NCI-H1930 (cell line): ENCODE measurements at regions not wholly inside any gene's neighbourhood (a gene's known extent, or its start where the extent isn't known, plus 50 kb on each side); places are given as distances from the start of the nearest gene placed in this dataset.
"Not testable (repeated sequence)": the region's sequence is repeated elsewhere in the genome, so short reads cannot be mapped to it uniquely, and the experiment has no call there.

ENCODE experiments used
- DNase-seq, 2 experiments: peaks; one replicate each; lab custom pipeline; 2025; lab: John Stamatoyannopoulos, UW

DNA sequence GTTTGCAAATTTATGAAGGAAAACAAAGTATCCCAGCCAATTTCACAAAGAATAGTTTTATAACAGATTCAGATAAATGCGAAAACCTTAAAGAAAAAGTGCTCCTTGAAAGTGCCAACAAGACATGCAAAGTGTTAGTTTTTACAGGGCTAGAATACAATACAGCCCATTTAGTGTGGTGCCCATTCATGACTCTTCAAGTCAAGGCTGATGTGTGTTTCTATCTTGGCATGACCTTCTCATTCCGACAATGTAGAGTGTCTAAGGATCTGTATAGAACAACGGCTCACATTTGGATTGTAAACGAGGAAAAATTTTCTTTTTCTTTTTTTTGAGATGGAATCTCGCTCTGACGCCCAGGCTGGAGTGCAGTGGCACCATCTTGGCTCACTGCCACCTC lies 205.2 kb upstream of the SEMA6A start:
- DNase-seq: no peak

DNA sequence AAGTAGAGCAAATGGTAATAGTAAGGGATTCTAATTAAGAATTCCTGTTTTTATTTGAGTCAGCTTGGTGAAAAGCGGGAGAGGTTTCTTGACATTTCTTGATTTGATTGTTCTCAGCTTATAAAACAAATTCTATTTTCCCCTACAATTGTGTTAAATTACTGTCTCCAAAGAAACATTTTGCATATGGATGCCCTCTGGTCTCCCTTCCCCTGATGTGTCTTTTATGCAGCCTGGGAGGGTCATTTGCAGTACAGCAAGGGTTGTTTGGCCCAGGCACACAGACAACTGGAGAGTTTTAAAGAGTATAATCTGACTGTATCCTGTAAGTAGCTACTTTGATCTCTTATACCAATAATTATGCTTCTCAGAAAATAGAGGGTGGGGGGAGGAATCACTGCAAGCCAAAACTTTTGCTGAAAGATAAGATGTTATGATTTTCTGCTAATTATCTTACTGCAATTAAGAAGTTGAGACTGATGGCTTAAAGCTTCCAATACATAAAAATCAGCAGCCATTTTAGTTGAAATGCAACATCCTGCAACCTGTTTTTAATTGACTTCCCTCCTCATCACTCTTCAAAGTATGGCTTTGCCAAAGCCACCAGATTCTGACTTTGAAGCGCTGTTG lies 204.1 kb upstream of the SEMA6A start:
- DNase-seq: no peak

DNA sequence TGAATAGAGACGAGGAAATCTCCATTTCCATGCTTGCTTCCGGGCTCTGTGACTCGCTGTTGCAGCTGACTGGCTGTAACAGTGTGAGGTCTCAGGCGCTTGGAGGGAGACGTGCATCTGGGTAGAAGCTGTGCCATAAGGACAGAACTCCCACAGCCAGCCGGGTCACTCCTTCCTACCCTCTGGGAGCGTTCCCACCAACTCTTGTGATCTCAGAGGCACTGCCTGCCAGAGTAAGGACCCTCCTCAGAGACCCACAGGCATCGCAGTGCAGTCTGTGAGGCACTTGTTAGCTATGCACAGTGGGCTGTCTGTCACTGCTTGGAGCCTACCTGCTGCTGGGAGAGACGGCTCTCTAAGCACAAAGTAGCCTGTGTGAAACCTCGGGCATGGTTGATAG lies 203.4 kb upstream of the SEMA6A start:
- no peak for DNase-seq

DNA sequence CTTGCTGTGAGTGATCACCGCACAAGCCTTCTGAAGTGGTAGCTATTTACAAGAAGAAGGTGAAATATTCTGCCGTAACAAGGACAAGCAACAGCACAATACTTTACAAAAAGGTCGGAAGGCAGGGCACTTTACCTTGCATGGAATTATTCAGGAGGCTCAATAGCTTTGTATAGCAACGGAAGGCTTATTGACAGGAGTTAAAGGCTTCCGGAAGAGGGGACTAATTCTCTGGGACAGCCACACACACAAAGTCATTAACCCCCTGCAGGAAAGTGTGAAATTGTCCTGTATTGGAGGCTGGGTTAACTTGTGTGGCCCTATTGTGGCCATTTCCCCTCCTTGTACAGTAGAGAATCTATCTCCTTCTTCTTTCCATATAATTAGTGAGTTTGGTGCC lies 199.3 kb upstream of the SEMA6A start:
- no peak for DNase-seq

DNA sequence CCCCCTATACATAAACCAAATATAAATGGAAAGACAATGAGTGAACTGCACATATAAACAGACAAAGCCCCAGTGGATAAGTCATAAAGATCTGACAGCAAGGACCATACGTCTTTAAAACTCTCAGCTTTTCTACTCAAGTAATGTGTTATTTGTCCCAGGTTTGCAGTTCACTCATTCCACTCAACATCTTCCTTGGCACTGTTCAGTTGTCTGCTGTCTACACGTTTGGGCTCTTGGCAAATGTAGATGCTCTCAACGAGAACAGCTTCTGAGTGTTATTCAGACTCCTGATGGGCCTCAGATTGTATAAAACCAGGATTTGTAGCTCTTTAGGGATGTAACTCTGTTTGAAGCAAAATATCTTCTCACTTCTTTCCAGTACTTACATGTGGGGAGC lies 198.2 kb upstream of the SEMA6A start:
- no peak for DNase-seq

DNA sequence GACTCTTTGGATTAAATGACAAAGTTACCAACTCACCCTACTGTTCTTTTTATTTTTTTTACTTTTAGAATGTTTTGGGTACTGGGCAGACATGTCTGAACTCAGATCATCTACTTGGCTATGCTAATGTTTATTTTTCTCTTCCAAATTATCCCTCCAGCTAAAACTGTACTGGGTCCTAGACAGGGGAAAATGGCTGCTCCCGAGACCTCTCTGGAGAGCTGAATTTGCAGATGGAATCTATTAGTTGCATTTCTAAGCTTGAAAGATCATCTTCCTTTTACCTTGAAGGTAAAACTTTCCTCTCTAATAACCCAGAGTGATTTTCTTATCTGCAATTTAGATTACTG lies 197.5 kb upstream of the SEMA6A start:
- DNase-seq: no peak

DNA sequence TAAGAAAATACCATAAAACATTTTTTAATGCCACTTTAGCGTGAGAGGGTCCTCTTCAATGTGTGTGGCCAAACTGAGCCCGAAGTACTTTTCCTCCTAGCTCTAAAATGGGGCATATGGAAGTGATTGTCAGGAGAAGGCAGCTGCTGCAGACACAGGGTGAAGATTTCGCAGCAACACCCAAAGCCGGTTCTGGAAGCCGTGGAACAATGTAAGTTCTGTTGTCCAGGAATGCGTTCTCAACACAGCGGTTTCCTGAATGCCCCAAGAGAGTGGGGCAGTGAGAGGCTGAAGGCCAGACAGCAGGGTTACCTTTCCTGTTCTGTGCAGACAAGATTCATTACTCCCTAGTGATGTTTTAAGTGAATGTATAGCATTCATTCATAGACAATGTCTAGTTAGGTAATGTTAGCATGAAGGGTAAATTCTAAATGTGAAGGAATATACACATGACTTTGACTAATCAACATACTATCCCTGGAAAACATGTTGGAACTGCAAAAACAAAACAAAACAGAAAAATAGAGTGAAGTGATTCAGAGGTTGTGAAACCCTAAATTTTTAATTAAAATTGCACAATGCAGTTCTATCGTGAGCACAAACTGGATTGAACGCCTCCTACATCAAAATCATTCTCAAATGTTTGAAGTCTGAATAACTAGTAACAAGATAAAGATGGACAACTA lies 197.0 kb upstream of the SEMA6A start:
- no peak for DNase-seq

DNA sequence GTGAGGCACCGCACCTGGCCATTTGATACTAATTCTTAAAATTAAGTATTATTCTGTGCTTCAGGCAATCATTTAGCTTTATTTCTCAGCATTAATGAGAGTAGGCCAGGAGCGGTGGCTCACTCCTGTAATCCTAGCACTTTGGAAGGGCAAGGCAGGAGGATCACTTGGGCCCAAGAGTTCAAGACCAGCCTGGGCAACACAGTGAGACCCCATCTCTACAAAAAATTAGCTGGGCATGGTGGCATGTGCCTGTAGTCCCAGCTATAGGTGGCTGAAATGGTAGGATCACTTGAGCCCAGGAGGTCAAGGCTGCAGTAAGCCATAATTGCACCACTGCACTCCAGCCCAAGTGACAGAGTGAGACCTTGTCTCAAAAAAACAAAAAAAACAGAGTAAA lies 195.3 kb upstream of the SEMA6A start:
- not testable (repeated sequence) for DNase-seq

DNA sequence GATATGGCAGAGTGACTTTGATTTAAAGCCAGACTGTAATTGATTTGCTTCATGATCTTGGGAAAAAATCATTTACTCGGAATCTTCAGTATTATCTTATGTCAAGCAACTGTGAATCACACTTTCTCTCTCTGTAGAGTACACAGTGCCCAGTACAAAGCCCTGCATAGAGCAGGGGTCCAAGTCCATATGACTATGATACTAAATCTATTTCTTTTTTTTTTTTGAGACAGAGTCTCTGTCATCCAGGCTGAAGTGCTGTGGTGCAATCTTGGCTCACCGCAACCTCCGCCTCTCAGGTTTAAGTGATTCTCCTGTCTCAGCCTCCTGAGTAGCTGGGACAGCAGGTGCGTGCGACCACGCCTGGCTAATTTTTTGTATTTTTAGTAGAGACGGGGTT lies 194.8 kb upstream of the SEMA6A start:
- DNase-seq: no peak

DNA sequence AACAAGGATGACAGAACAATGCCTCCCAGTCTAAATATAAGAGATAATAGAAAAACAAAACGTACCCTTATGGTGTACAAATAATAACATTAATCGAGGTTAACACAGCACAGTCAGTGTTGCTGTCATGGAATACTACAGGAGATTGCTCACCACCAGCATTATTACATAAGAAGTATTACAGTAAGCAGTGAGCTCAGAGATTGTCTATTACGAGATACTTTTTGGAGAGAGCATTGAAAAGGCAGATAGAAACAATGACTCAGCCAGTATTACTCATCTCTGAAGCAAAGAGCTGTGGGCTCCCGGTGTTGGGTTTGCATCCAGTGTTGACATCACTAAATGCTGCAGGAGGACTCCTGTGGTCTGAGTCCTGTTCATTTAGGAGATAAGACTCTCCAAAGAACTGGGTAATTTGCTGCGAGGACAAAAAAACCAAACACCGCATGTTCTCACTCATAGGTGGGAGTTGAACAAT lies 191.9 kb upstream of the SEMA6A start:
- peak in 1 of 2 experiments; percentile 1 for DNase-seq

DNA sequence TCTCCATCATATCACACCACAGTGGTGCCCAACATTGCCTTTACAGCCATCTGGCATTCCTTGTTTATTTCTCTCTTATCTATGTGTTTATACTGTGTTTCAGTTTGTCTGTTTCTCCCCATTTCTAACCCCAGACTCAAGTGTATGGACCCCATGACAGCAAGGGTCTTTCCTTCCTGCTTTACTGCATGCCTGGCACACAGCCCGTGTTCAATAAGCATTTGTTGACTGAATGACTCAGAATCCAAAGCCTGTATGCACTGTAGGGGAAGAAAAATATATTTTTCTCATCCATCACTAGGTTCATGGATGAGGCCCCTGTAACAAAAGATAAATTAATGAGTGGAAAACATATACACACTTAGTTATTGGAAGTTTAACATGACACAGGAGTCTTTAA lies 190.8 kb upstream of the SEMA6A start:
- no peak for DNase-seq

DNA sequence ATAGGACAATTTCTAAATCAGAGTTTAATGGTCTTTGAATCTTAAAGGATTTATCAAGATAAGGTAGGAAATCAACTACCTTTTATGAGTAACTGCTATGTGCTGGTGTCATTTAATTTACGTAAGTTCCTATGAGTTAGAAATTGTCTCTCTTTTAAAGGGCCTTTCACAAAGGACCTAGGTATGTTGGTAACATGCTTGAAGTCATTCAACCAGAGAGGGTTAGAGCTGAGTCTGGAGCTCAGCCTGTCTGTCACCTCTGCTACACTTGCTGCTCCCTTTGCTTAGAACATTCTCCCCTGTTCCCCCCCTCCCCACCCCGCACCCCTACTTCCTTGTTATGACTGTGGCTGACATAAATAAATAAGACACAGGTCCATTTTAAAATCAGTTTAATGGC lies 190.3 kb upstream of the SEMA6A start:
- no peak for DNase-seq

DNA sequence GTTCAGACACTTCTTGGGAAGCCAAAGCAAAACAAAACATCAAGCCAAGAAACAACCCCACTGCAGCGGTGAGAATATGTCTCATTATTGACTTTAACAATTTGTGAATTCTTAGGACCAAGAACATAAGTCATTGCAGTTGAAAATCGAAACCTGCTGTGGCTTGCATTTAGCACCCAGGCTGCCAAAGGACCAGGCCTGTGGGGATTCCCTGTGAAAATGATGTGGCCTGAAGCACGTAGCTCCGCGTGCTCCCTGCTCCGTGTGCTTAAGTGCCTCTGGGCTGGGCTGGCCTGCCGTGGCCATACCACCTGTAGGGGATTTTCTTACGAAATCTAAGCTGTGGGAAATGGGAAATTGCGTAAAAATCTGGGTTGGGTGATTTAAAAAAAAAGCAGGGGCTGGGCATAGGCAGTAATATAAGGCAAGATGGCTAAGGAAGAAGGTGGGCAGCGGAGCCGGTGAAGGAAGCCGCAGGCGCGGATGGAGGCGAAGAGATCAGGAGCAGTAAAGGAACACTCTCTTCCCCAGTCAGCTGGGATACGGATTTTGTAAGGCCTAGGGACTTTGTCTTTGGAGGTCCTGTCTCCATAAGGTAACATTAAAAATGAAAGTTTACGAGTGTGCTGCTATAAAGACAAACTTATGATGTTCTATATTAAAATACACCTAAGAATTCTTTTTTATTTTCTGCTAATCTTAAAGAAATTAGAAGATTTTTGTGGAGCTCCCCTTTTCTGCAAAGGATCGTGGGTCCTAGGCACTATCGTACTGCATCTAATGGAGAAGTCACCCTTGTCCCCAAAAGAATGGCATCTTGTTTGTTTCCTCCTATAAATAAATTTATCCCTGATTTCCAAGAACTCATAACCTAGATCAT lies 189.6 kb upstream of the SEMA6A start:
- DNase-seq: no peak

DNA sequence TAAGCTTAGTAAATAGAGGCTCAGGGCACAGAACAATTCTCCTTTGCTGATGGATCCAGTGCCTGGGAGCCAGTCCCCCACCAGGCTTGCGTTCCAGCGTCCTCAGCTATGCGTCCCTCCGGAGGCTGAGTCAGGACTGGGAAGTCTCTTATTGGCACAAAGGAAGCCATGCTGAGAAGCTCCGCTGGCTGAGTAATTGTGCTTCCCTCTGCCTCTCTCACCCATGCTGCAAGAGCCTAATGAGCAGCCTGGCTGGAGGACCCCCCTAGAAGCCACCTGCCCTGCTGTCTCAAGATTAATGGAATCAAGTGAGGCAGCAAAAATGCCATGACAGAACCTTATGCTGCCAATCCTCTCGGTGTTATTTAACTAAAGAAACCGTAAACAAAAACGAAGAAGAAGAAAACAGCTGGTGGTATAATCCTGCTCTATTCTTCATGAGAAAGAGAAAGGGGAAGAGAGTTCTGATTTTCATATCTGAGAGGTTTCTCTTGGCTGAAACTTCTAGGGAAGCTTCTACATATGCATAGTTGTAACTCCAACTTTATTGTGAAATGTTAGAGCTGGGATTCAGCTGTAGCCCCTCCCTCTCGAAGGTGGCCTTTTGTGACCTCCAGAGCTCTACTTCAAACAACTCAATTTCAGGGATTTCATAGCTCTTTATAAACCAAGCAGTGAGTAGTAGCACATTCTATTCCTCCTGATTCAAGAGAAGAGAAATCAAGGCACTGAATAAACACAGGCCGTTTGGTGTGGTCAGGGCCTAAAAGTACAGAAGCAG lies 185.4 kb upstream of the SEMA6A start:
- DNase-seq: no peak

DNA sequence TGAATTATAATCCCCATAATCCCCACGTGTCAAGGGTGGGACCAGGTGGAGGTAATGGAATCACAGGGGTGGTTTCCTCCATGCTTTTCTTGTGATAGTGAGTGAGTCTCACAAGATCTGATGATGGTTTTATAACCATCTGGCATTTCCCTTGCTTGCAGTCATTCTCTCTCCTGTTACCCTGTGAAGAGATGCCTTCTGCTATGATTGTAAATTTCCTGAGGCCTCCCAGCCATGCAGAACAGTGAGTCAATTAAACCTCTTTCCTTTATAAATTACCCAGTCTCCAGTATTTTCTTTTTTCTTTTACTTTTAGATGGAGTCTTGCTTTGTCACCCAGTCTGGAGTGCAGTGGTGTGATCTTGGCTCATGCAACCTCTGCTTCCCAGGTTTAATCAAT lies 182.7 kb upstream of the SEMA6A start:
- no peak for DNase-seq

DNA sequence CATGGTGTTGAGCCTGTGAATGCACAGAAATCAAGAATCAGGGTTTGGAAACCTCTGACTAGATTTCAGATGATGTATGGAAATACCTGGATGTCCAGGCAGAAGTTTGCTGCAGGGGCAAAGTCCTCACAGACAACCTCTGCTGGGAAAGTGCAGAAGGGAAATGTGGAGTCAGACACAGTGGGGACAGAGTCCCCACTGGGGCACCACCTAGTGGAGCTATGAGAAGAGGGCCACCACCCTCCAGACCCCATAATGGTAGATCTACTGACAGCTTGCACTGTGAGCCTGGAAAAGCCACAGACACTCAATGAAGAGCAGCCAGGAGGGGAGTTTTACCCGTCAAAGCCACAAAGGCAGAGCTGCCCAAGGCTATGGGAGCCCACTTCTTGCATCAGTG lies 181.9 kb upstream of the SEMA6A start:
- no peak for DNase-seq

DNA sequence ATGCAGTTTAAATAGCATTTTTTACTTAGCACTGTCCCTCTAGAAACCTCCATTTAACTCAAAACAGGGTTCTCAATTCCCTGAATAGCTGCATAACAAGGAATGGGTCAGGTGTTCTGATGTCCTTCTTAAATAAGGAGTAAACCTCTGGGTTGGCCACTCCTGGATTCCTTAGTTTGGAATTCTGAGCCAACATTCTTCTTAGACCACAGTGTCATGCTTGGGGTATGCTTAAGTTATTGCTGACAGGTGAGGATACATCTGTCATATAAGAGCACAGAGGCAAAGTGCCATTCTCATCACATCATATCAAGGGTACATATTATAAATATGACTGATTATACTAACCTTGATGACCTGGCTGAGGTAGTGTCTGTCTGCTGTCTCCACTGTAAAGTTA lies 179.9 kb upstream of the SEMA6A start:
- DNase-seq: no peak

DNA sequence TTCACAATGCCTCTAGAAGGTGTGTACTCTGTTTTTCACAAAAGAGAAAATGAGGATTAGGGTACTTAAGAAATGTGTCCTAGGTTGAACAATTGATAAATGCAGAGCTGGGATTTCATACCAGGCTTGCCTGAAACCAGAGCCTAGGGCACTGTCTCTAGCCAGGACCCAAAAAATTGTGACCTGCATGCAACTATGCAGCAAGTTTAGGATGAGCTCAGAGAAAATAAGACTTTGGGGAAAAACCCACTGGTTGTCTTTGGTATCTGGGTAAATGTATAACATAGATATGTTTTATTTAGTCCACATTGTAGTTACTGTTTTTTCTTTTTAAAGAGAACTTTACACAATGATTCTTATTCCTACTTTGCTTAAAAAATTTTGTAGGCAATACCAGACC lies 177.1 kb upstream of the SEMA6A start:
- DNase-seq: no peak

DNA sequence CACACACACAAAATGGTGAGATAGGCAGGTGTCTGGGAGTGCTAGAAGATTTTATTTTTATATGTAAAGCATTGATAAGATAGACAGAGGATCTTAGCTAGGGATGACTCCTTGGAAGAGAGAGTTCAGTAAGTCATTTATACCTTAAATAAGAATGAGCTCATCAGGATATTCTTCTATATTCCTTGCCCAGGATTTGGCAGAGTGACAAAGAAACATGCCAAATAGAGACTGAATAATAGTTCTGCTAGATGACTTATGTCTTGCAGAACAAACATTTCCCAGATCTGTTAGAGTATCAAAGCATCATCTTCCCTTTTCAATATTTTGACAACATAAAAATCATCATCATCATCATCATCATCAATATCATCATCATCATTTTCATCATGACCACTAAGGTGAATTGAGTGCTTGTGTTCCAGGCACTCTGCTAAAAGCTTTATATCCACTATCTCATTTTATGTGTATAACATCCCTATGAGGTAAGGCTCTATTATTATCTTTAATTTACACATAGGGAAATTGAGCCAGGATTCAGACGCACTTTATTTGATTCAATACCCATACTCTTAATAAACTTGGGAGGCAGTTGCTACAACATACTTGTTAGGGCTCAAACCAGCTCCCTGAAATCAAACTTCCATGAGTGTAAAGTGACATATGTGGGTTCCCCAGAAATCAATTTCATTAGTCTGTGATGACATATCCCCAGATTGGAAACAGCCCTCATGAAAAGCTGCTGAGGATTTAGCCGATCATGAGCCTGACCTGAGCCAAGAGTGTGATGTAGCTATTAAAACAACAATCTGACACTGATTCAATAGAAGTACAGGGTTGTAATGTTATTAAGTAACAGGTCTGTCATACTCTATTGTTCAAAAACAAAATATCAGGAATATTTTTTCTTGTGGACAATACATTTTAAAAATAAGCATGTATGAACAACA lies 176.3 kb upstream of the SEMA6A start:
- DNase-seq: no peak

DNA sequence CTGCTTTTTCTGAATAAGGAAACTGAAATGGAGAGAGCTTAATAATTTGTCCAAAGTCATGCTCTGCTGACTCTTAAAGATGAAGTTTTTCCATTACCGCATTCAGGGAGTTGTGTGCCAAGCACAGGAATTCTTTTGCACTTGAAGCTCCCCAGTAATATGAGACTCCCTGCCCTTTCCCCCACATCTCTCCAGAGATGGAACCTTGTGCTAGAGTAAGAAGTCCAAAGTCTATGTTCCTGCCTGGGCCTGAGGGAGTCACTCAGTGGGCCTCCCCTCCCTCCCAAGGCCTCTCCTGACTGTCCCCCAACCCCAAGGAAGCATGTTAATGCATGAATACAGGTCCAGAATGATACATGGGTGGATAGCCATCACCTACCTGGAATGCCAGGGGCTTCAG lies 173.3 kb upstream of the SEMA6A start:
- DNase-seq: no peak

DNA sequence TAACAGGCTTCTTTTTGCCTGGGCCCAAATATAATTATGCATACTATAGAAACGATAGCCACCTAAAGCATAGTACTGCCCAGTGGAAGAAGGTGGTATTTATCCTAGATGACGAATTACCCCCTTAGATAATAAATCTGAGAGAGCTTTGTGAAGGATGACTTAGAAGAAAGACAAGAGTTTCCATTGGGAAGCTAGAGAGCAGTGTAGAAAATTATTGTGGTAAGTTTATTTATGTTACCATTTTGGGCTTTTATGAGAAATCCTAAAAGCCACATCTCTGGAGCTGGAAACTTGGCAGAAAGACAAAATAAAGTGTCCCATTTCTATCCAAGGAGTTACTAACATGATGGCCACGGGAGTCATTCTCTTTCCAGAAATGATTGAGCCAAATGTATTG lies 172.0 kb upstream of the SEMA6A start:
- DNase-seq: no peak
